Thyroid gland (tissue), 4 donors: ENCODE measurements at regions not wholly inside any gene's neighbourhood (a gene's known extent, or its start where the extent isn't known, plus 50 kb on each side); places are given as distances from the start of the nearest gene placed in this dataset.

Experiments
- DNase-seq, 2 donors: peaks; one replicate each; pipeline ENCODE4 v3.0.0-alpha.2; 2019
- H3K27ac ChIP-seq, 3 donors: fragments of 200-600 bp; sonication (generic); 1 replicate in 2 of 3; 2 replicates in 1 of 3; pipeline ENCODE4 v1.5.1; 2016 to 2019; ENCODE audit warnings: mild to moderate bottlenecking in 1 of 3, moderate library complexity in 1 of 3
- H3K27me3 ChIP-seq: fragments of 200-600 bp; sonication (generic); one replicate; pipeline ENCODE4 v1.5.1; 2019
- H3K36me3 ChIP-seq, 2 donors: fragments of 200-600 bp; sonication (generic); one replicate each; pipeline ENCODE4 v1.5.1; 2016 to 2019
- H3K4me1 ChIP-seq, 2 donors: fragments of 200-600 bp; sonication (generic); one replicate each; pipeline ENCODE4 v1.5.1; 2017 to 2019
- H3K4me3 ChIP-seq, 3 donors: fragments of 200-600 bp; sonication (generic); replicated peaks in 1 of 3; 1 replicate in 2 of 3; 2 replicates in 1 of 3; pipeline ENCODE4 v1.5.1; 2016; ENCODE audit warnings: mild to moderate bottlenecking in 1 of 3
- H3K9me3 ChIP-seq: fragments of 200-600 bp; sonication (generic); one replicate; pipeline ENCODE4 v1.5.1; 2017
- POLR2A ChIP-seq, 2 donors: fragments of 450-650 bp; IDR thresholded peaks; one replicate each; pipeline ENCODE4 v1.6.1; 2017; ENCODE audit warnings: antibody characterized with exemption in 2 of 2, mild to moderate bottlenecking in 2 of 2, moderate library complexity in 1 of 2
- WGBS, 2 donors: methylation state at CpG; one replicate each; pipeline ENCODE4 v1.1.5; 2017; 5-methylcytosine and 5-hydroxymethylcytosine counted together
- intact Hi-C: fragments of 100-400 bp; cut with DNase I; formaldehyde crosslinking; loops from one replicate; pipeline ENCODE4 v1.15.1; 2023
- TF ChIP-seq, protein P1 (sequence below), 6 experiments: fragments of 200-600 bp in 3 of 6; fragments of 450-650 bp in 3 of 6; sonication (generic) in 3 of 6; IDR thresholded peaks; one replicate each; pipeline ENCODE4 v1.5.1; 2016 to 2019; ENCODE audit warnings: antibody characterized with exemption in 6 of 6, mild to moderate bottlenecking in 2 of 6, inconsistent platforms in 1 of 6, moderate library complexity in 1 of 6

DNA sequence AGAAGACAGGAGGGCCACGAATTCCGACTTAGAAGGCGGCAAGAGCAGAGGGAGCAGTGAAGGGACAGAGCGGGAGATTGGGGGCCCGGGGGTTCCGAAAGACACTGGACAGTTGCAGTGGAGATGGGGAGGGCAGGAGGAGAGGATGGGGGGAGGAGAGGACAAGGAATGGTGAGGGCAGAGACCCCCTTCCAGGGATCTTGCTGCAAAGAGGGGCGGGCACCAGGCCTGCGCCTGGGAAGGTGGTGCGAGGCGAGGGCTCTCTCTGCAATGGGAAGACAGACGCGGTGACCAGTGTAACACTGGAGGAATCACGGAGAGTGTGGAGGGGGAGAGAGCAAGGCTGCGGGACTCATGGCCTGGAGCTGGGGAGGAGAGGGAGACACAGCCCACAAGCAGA lies 185.2 kb downstream of the RBFOX3 start:
- WGBS, 2 donors, result 86 to 90% methylated on average over 14 of the region's 14 CpGs
- no peaks in the 10 kb centered on the region for H3K4me1 ChIP-seq
- no peaks in the 10 kb centered on the region for H3K36me3 ChIP-seq
- no peaks in the 10 kb centered on the region for H3K27me3 ChIP-seq
- TF ChIP-seq POLR2A (IDR thresholded peaks at IDR 0.05), result no peak
- TF ChIP-seq, protein P1, sequence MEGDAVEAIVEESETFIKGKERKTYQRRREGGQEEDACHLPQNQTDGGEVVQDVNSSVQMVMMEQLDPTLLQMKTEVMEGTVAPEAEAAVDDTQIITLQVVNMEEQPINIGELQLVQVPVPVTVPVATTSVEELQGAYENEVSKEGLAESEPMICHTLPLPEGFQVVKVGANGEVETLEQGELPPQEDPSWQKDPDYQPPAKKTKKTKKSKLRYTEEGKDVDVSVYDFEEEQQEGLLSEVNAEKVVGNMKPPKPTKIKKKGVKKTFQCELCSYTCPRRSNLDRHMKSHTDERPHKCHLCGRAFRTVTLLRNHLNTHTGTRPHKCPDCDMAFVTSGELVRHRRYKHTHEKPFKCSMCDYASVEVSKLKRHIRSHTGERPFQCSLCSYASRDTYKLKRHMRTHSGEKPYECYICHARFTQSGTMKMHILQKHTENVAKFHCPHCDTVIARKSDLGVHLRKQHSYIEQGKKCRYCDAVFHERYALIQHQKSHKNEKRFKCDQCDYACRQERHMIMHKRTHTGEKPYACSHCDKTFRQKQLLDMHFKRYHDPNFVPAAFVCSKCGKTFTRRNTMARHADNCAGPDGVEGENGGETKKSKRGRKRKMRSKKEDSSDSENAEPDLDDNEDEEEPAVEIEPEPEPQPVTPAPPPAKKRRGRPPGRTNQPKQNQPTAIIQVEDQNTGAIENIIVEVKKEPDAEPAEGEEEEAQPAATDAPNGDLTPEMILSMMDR (IDR thresholded peaks at IDR 0.05), result no peak
- no peaks in the 10 kb centered on the region for H3K9me3 ChIP-seq
- H3K4me3 ChIP-seq, result no peak overlapping the region
- intact Hi-C loops, result no loop called here
- DNase-seq, result no peak
- H3K27ac ChIP-seq, result no peak overlapping the region

DNA sequence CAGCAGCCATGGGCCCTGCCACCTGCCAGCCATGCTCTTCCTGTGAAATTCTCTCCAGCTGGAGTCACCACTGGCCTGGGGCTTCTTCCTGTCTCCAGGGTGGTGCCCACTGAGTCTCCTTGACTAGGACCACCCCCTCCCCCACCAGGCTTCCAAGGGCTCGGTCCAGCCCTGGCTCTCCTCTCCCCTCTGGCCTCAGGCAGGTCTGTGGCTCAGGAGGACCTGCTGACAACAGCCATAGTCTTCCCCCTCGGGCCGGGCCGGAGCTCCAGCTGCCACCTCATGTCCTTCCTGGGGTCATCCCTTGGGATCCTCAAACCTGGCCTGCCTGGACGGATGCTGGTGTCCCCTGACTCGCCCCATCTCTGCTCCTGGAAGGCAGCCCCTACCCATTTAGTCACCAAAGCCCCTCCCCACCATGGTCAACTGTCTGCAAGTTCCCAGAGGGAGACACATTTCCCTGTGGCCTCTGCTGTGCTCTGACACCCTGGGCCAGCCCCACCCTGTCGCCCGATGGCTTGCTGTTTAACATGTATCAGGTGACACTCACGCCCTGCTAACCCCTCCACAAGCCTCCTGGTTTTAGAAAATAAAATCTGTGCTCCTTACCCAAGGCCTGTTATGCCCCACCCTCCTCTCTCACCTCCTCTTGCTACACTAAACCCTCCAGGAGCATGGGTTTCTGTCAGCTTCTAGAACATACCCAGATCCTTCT lies 186.2 kb downstream of the RBFOX3 start:
- TF ChIP-seq, protein P1 (IDR thresholded peaks at IDR 0.05), result no peak
- no peak for TF ChIP-seq POLR2A (IDR thresholded peaks at IDR 0.05)
- no peaks in the 10 kb centered on the region for H3K9me3 ChIP-seq
- no peaks in the 10 kb centered on the region for H3K36me3 ChIP-seq
- H3K27ac ChIP-seq, result no peak overlapping the region
- 48 to 60% methylated on average over 3 to 9 of the region's 9 CpGs for WGBS, 2 donors
- DNase-seq, result no peak
- intact Hi-C loops, result no loop called here
- H3K27me3 ChIP-seq, result no peaks in the 10 kb centered on the region
- H3K4me1 ChIP-seq, result no peaks in the 10 kb centered on the region
- no peak overlapping the region for H3K4me3 ChIP-seq

DNA sequence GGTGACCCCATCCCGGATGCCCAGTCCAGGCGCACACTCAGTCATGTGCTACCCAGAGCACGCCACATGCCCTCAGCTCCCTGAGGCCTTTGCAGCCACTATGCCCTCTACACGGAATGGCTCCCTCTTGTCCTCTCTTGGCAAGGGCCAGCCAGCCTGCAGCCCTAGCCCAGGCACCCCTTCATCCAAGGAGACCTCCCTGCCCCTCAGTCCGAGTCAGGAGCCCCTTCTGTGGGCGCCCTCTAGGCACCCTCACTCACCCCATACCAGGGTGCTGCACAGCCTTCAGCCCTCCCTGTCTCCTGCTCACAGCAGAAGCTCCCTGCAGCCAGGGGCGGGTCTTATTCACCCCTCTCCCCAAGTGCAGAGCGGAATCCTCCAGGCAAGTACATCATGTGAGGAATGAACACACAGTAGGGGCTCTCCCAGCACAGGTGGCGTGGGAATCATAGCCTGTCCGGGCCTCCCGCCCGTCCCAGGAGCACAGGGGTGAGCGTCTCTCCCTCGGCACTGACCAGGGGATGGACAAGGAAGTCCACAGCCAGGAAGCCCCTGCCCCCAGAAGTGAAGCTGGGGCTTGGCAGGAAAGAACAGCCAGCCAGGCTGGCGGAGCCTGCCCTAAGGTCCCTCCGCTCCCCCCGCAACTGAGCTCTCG lies 186.9 kb downstream of the RBFOX3 start:
- no peaks in the 10 kb centered on the region for H3K27me3 ChIP-seq
- WGBS, 2 donors, result 85 to 90% methylated on average over 17 to 18 of the region's 18 CpGs
- H3K4me1 ChIP-seq, result no peaks in the 10 kb centered on the region
- H3K4me3 ChIP-seq, result no peak overlapping the region
- no peak for DNase-seq
- no peaks in the 10 kb centered on the region for H3K9me3 ChIP-seq
- H3K27ac ChIP-seq, result no peak overlapping the region
- TF ChIP-seq, protein P1 (IDR thresholded peaks at IDR 0.05), result no peak
- no peak for TF ChIP-seq POLR2A (IDR thresholded peaks at IDR 0.05)
- no peaks in the 10 kb centered on the region for H3K36me3 ChIP-seq
- intact Hi-C loops, result no loop called here

DNA sequence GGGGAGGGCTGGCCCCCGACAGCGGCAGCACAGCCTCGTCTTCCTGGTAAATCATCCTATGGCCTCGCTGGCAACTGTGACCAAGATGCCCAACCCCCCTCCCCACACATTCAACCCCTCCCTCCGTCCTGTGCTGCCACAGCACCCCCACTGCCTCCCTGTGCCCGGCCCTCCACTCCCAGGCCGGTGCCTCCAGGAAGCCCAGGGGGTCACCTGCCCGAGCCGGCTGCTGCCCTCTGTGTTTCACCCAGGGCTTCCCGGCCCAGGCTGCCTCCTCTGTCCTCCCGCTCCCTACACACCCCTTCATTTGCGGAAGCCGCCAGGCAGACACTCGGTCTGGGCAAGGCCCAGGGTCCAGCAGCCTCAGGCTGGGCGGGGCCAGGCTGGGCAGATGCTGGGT lies 188.6 kb downstream of the RBFOX3 start:
- intact Hi-C loops, result no loop called here
- TF ChIP-seq POLR2A (IDR thresholded peaks at IDR 0.05), result no peak
- TF ChIP-seq, protein P1 (IDR thresholded peaks at IDR 0.05), result no peak
- Histone ChIP-seq H3K9me3 (no peaks in the 10 kb centered on the region), H3K36me3 (no peaks in the 10 kb centered on the region), H3K27me3 (no peaks in the 10 kb centered on the region), H3K4me1 (no peaks in the 10 kb centered on the region), H3K4me3 (no peak overlapping the region), H3K27ac (no peak overlapping the region)
- DNase-seq, result no peak
- WGBS, 2 donors, result 72 to 85% methylated on average over 13 to 15 of the region's 15 CpGs
